Caco-2 (cell line): ENCODE measurements at regions not wholly inside any gene's neighbourhood (a gene's known extent, or its start where the extent isn't known, plus 50 kb on each side); places are given as distances from the start of the nearest gene placed in this dataset.
"Not testable (repeated sequence)": the region's sequence is repeated elsewhere in the genome, so short reads cannot be mapped to it uniquely, and the experiment has no call there.

Source experiments
- BruUV-seq: library from RNA; stranded (reverse); fragments of 400-500 nt; replicated peaks from 2 replicates; lab custom pipeline; 2021; lab: Mats Ljungman, UMichigan
- CTCF ChIA-PET: fragments of 300-600 bp; sonication (Branson Sonifier 250); formaldehyde crosslinking; loops from one replicate; lab custom pipeline; 2022; ENCODE audit warnings: antibody characterized with exemption; lab: Charles Lee
- POLR2A ChIA-PET: fragments of 300-600 bp; sonication (Branson Sonifier 250); formaldehyde crosslinking; loops from one replicate; lab custom pipeline; 2022; ENCODE audit warnings: antibody characterized with exemption; lab: Charles Lee
- DNase-seq, 2 experiments: peaks; one replicate each; pipeline versions ENCODE4 v3.0.0 to v3.0.0-alpha.2; 2020 to 2022
- H3K27me3 ChIP-seq: replicated peaks from 2 replicates; pipeline ENCODE4 v1.6.0; 2011; ENCODE audit warnings: low read length; ENCODE audit not compliant: control insufficient read depth, insufficient read depth
- H3K36me3 ChIP-seq: 2 replicates; pipeline ENCODE4 v1.5.1; 2011; ENCODE audit warnings: low read length; ENCODE audit not compliant: control insufficient read depth, insufficient read depth
- H3K4me1 ChIP-seq: fragments of 250-450 bp; sonication (Bioruptor Pico); 2 replicates; pipeline ENCODE4 v1.5.1; 2020; ENCODE audit warnings: mild to moderate bottlenecking
- H3K4me3 ChIP-seq: 2 replicates; pipeline ENCODE4 v1.5.1; 2011; ENCODE audit warnings: low read depth, mild to moderate bottlenecking, control low read depth, low read length
- H3K9me3 ChIP-seq: fragments of 250-450 bp; sonication (Bioruptor Pico); 2 replicates; pipeline ENCODE4 v1.5.1; 2020; ENCODE audit warnings: mild to moderate bottlenecking, moderate library complexity
- H3K27ac Mint-ChIP-seq: one replicate; pipeline ENCODE4 v1.8.0; 2022; ENCODE audit warnings: mixed read lengths; ENCODE audit not compliant: unreplicated experiment
- H3K27me3 Mint-ChIP-seq: one replicate; pipeline ENCODE4 v1.8.0; 2022; ENCODE audit warnings: mixed read lengths; ENCODE audit not compliant: insufficient read depth, unreplicated experiment
- H3K36me3 Mint-ChIP-seq: one replicate; pipeline ENCODE4 v1.8.0; 2022; ENCODE audit warnings: mild to moderate bottlenecking, mixed read lengths; ENCODE audit not compliant: insufficient read depth, unreplicated experiment
- H3K4me1 Mint-ChIP-seq: one replicate; pipeline ENCODE4 v1.8.0; 2022; ENCODE audit warnings: low read depth, mixed read lengths; ENCODE audit not compliant: unreplicated experiment
- H3K4me3 Mint-ChIP-seq: one replicate; pipeline ENCODE4 v1.8.0; 2022; ENCODE audit warnings: mild to moderate bottlenecking, moderate library complexity, mixed read lengths; ENCODE audit not compliant: unreplicated experiment
- H3K9me3 Mint-ChIP-seq: one replicate; pipeline ENCODE4 v1.8.0; 2022; ENCODE audit warnings: mixed read lengths; ENCODE audit not compliant: unreplicated experiment
- CTCF ChIP-seq, 2 experiments: fragments of 200-600 bp in 1 of 2; IDR thresholded peaks; 1 replicate in 1 of 2; 2 replicates in 1 of 2; pipeline versions ENCODE4 v1.5.1 to v1.8.0; 2011 to 2022; ENCODE audit warnings: antibody characterized with exemption in 1 of 2, control low read depth in 1 of 2, inconsistent platforms in 1 of 2, low read depth in 1 of 2, low read length in 1 of 2, mild to moderate bottlenecking in 1 of 2, moderate library complexity in 1 of 2; ENCODE audit not compliant: insufficient read depth in 1 of 2, severe bottlenecking in 1 of 2, unreplicated experiment in 1 of 2
- intact Hi-C: fragments of 100-400 bp; cut with micrococcal nuclease; formaldehyde crosslinking; loops from one replicate; pipeline ENCODE4 v1.10.0; 2022; ENCODE audit not compliant: unreplicated experiment

DNA sequence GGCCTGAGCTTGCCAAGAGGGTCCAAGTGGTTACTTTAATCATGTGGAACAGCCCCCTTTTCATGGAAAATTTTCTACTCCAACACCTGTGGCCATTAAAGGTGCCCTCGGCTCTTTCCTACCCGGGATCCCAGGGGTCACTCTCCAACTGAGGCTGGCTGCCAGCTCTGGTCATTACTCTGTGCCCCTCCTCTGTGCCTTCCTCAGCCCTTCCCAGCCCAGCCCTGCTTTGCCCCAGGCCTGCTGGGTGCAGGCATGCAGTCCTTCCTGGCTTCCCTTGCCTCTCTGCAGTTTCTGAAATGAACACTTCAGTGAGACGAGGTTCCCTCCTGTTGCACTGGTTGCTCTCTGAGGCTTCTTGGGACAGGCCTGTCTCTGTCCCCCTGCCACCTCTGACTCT, 951.1 kb upstream of the ZNF722 start:
- Mint-ChIP-seq H3K27ac (no peak overlapping the region), H3K36me3 (no peaks in the 10 kb centered on the region), H3K4me1 (no peaks in the 10 kb centered on the region), H3K27me3 (no peaks in the 10 kb centered on the region), H3K4me3 (no peak overlapping the region), H3K9me3 (peaks cover 39% of the 10 kb centered on the region)
- POLR2A ChIA-PET, result no interaction called here
- no peak for TF ChIP-seq CTCF (IDR thresholded peaks at IDR 0.05; ENCODE audit: insufficient read depth in 1 of 2, low read depth in 1 of 2, low read length in 1 of 2, severe bottlenecking in 1 of 2, unreplicated experiment in 1 of 2)
- H3K4me1 ChIP-seq, result no peaks in the 10 kb centered on the region
- no peaks in the 10 kb centered on the region for H3K36me3 ChIP-seq
- no peaks in the 10 kb centered on the region for H3K27me3 ChIP-seq
- no TSS peak for BruUV-seq
- DNase-seq, result no peak
- no peak overlapping the region for H3K4me3 ChIP-seq
- CTCF ChIA-PET, result no interaction called here
- intact Hi-C loops, result no loop called here
- H3K9me3 ChIP-seq, result no peaks in the 10 kb centered on the region; the same call in 1 of the 2 replicates

DNA sequence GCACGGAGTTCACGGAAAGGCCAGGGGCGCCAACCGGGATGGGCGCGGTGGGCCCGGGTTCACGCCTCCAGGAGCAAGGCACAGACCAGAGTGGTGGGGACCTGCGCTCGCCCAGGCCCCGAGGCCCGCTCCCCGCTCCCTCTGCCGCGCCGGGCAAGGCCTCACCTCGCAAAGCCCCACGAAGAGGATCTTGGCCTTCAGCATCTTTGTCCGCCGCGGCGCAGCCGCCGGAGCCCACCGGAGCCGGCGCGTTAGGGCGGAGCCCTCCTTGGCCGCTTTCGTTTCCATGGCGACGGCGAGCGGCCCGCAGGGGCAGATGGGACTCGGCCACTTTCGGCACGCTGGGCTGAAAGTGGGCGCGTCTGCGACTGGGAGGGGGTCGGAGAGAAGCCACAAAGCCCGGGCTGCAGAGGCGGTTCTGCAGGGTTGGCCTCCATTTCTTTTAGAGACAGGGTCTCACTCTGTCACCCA, 944.4 kb upstream of the ZNF722 start:
- Histone ChIP-seq H3K27me3 (no peaks in the 10 kb centered on the region), H3K4me3 (no peak overlapping the region), H3K9me3 (no peaks in the 10 kb centered on the region; the same call in 1 of the 2 replicates), H3K4me1 (no peaks in the 10 kb centered on the region), H3K36me3 (no peaks in the 10 kb centered on the region)
- H3K4me1 Mint-ChIP-seq, result no peaks in the 10 kb centered on the region
- H3K9me3 Mint-ChIP-seq, result peaks cover 24% of the 10 kb centered on the region
- CTCF ChIA-PET, result no interaction called here
- H3K36me3 Mint-ChIP-seq, result no peaks in the 10 kb centered on the region
- intact Hi-C loops, result no loop called here
- no peak overlapping the region for H3K4me3 Mint-ChIP-seq
- no peak overlapping the region for H3K27ac Mint-ChIP-seq
- POLR2A ChIA-PET, result no interaction called here
- DNase-seq, result no peak
- no peaks in the 10 kb centered on the region for H3K27me3 Mint-ChIP-seq
- no TSS peak for BruUV-seq
- no peak for TF ChIP-seq CTCF (IDR thresholded peaks at IDR 0.05; ENCODE audit: insufficient read depth in 1 of 2, low read depth in 1 of 2, low read length in 1 of 2, severe bottlenecking in 1 of 2, unreplicated experiment in 1 of 2)

DNA sequence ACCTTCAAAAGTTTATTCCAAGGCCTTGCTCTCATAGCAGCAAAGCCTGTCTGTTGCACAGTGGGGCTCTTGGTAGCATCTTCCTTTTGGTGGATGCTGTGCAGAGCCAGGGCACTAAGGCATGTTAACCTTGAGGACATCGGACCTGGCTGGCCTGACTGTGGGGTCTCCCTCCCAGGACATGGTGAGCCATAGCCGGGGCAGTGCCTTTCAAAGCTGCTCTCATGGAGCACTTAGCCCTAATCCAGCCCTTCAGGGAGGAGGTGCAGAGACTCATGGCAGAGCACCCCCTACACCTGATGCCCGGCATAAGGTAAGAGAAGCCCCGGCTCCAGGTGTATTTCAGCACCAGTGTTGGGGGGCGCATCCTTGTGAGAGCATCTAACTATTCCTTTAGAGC, 941.4 kb upstream of the ZNF722 start:
- ChIA-PET POLR2A (no interaction called here), CTCF (no interaction called here)

DNA sequence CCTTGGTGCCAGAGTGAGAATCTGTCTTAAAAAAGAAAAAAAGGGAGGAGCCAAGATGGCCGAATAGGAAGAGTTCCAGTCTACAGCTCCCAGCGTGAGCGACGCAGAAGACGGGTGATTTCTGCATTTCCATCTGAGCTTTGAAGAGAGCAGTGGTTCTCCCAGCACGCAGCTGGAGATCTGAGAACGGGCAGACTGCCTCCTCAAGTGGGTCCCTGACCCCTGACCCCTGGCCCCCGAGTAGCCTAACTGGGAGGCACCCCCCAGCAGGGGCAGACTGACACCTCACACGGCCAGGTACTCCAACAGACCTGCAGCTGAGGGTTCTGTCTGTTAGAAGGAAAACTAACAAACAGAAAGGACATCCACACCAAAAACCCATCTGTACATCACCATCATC, 937.9 kb upstream of the ZNF722 start:
- DNase-seq, CTCF ChIA-PET, intact Hi-C loops, H3K27me3 Mint-ChIP-seq, H3K36me3 ChIP-seq, BruUV-seq, H3K9me3 Mint-ChIP-seq, H3K4me1 Mint-ChIP-seq, H3K9me3 ChIP-seq, H3K4me1 ChIP-seq, POLR2A ChIA-PET, H3K4me3 ChIP-seq, H3K27ac Mint-ChIP-seq, H3K4me3 Mint-ChIP-seq, H3K36me3 Mint-ChIP-seq, H3K27me3 ChIP-seq: not testable (repeated sequence)

More for the DNA sequence above, 941.4 kb upstream of the ZNF722 start:
- Mint-ChIP-seq H3K4me1 (no peaks in the 10 kb centered on the region), H3K36me3 (no peaks in the 10 kb centered on the region), H3K4me3 (no peak overlapping the region), H3K27me3 (no peaks in the 10 kb centered on the region), H3K9me3 (no peaks in the 10 kb centered on the region), H3K27ac (no peak overlapping the region)
- Histone ChIP-seq H3K36me3 (no peaks in the 10 kb centered on the region), H3K4me3 (no peak overlapping the region), H3K9me3 (no peaks in the 10 kb centered on the region; the same call in 1 of the 2 replicates), H3K27me3 (no peaks in the 10 kb centered on the region), H3K4me1 (no peaks in the 10 kb centered on the region)
- DNase-seq, result no peak
- BruUV-seq, result no TSS peak
- intact Hi-C loops, result no loop called here
- TF ChIP-seq CTCF (IDR thresholded peaks at IDR 0.05; ENCODE audit: insufficient read depth in 1 of 2, low read depth in 1 of 2, low read length in 1 of 2, severe bottlenecking in 1 of 2, unreplicated experiment in 1 of 2), result no peak
